Stimulated activated CD4-positive, alpha-beta T cell treated with anti-CD3 and anti-CD28 coated beads, Interleukin-4, amount 100 ng/mL, for 1 hour (primary cell): ENCODE measurements at regions not wholly inside any gene's neighbourhood (a gene's known extent, or its start where the extent isn't known, plus 50 kb on each side); places are given as distances from the start of the nearest gene placed in this dataset.
A peak's percentile ranks its signal among the peaks of the same experiment; 100 is the strongest.
"Not testable (repeated sequence)": the region's sequence is repeated elsewhere in the genome, so short reads cannot be mapped to it uniquely, and the experiment has no call there.

Source experiments
- DNase-seq: peaks from one replicate; pipeline ENCODE4 v3.0.0-alpha.2; 2020

GRCh38 chr17:20848869-20849443 lies 193.9 kb downstream of the USP22 start:
- DNase-seq = not testable (repeated sequence)

DNA sequence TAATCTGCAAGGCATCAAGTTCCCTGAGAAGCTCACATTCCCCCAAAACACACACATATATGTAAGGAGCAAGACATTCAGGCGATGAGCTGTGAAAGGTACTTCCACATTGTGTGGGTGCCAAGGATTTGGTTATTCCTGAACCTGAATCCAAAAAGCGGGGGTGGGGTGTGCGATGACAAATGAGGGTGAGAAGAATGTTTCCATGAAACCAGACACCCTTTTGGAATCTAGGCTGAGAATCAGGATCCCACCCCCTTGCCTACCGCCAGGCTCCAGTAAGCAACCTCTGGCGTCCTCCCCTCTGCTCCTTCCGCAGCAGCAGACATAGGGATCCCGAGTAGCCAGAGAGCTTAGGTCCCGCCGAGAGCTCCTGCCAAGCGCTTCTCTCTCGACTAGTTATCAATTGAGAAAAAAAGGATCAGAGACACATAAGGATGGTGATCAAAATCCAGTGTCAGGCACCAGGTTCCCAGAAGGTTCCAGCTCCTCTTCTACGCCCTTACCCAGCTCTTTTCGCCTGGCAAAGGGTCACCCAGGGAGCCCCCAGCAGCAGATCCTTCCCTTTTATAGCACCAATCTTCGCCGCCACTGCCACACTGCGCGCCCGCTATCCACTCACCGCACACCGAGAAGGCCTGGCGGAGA lies 191.1 kb downstream of the USP22 start:
- not testable (repeated sequence) for DNase-seq

GRCh38 chr17:20852239-20852989 lies 190.4 kb downstream of the USP22 start:
- no peak for DNase-seq

DNA sequence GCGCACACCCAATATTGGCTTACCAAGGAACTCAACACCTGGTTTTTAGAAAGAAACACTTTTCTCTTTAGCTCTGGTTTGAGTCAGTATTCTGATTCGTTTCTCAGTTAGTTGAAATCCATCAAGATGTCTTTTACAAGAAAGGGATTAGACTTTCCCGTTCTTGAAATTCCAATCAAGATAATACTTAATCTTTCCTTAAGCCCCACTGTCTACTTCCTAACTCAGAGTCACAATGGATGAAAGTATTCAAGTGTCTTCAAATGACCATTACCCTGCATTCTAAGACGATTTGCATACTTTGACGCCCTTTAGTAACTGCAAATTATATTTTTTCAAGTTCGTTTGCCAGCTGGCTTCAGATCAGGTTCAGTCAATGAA lies 189.8 kb downstream of the USP22 start:
- no peak for DNase-seq

DNA sequence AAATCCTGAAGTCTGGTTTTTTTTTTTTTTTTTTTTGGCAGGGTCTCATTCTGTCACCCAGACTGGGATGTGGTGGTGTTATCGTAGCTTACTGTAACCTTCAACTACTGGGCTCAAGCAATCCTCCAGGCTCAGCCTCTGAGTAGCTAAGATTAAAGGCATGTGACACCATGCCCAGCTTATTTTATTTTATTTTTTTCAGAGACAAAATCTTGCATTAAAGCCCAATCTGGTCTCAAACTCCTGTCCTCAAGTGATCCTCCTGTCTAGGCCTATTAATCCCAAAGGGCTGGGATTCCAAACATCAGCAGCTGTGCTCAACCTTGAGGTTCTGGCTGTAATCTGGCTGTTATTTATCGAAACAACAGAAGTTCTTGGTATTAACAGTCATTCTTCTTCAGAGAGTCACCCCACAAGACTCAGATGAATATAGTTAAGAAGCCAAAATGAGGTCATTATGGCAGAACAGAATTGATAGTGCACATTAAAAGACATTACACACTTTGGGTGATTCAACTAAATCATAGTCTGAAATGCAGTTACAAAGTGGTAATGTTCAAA lies 186.8 kb downstream of the USP22 start:
- DNase-seq = not testable (repeated sequence)

DNA sequence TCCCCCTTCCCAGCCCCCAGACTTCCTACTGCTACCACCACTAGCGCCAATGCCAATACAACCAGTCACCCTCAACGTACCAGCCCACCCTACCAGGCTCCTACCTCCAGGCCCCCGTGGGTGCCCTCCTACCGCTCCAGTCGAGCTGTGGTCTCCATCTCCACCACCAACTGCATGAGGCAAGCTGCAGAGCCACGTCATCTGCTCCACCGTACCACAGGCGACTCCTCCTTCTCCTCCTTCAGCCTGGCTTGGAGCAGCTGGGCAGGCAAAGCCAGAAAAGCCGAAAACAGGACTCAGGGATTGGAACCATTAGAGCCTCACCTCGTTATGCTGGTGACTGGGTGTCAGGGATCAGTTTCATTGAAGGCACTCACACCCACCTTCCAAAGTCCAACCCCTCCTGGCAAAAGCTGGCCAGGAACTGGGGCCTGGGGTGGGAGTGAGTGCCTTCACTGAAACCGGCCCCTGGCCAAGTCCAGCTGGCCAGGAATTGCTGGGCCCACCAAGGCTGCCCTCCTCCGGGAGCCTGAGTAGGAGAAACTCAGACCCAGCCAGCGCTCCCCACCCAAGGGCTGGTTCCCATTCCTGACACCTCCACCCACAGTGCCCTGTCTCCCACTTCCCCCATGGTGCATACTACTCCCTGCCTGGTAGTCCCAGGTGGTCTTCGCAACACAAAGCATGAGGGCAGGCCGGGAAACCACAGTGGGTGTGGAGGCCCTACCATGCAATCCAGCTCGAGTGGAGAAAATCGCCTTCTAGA lies 176.2 kb downstream of the USP22 start:
- DNase-seq = not testable (repeated sequence)

- not testable (repeated sequence) for DNase-seq
These were observed 175.3 kb downstream of the USP22 start for GRCh38 chr17:20867436-20867937.

GRCh38 chr17:20867938-20868661 lies 174.7 kb downstream of the USP22 start:
- not testable (repeated sequence) for DNase-seq

DNA sequence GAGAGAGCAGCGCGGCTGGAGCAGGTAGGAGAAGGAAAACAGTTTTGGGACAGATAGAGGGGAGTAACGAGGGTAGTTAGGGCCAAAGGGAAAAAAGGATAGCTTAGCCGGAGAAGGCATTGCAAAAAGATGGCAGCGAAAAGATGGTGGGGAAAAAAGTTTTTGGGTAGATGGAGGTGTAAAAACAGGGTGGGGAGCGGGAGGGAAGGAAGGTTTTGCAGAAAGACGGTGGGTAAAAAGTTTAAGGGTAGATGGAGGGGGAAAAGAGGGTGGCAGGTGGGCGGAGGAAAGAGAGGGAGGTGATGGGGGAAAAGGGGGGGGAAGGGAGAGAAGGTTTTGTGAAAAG lies 174.2 kb downstream of the USP22 start:
- DNase-seq = not testable (repeated sequence)

DNA sequence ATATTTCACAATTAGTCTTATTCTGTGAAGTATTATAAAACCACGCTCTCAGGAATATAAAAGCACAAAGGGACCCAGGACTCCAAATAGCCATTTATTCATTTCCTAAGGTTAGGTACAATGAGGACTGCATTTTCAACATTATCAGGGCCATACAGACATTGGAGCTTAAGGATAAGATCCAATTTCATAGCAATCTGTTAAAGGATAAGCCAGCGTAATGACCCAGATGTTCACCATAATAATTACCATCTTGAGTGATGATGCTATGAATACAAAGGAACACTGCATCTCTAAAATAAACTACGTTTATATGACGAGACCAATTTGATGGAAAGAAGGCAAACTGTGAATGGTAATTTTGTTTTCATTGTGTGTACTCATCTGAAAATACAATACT lies 169.6 kb downstream of the USP22 start:
- not testable (repeated sequence) for DNase-seq

DNA sequence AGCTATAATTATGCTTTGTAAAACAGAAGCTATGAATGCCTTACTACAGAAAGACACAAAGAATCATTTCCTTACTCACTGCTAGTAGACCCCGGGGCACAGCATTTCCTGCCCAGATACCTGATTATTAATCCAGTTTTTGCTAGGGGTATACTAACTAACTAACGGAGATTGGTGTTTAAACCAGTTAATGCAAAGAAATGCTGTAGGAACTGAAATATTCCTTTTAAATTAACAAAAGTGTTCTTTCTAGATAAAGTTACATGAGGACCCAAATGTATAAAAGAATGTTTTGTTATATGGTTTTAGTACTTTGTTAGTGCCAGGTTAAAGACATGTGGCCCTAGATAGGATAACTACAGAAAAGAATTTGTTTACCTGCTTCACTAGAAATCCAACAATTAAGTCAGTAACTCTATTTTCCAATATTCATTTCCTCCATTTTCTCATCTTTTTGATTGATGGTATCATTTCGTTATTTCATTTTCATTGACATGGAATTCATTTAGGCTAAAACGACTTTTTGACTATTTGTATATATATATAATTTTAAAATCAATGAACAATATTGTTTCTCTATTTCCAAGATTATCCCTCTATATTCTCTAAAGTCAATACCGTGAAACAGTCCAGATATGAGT lies 169.0 kb downstream of the USP22 start:
- not testable (repeated sequence) for DNase-seq

DNA sequence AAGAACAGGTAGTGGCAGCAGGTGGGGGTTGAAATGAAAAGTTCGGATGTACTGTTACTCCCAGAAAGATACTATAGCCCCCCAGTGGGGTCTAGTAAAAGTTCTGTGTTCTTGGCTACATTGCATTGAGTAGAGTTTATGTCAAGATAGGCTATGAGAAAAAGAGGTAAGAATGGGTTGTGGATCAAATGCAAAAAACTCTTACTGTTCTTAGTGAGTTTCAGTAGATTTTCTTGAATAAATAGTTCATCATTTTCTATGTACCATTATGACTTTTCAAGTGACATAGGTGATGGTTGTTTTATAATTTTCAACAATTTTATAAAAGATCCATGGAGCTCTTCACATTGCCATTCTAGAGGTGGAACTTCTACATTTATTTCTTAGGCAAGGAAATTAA lies 165.4 kb downstream of the USP22 start:
- DNase-seq = not testable (repeated sequence)

GRCh38 chr17:20890338-20890737 lies 152.5 kb downstream of the USP22 start:
- DNase-seq = no peak

- DNase-seq = not testable (repeated sequence)
These were observed 147.4 kb downstream of the USP22 start for GRCh38 chr17:20895426-20895825.

GRCh38 chr17:20896153-20896649 lies 146.6 kb downstream of the USP22 start:
- DNase-seq = peak; percentile 42

GRCh38 chr17:20898726-20899125 lies 144.1 kb downstream of the USP22 start:
- DNase-seq = not testable (repeated sequence)

DNA sequence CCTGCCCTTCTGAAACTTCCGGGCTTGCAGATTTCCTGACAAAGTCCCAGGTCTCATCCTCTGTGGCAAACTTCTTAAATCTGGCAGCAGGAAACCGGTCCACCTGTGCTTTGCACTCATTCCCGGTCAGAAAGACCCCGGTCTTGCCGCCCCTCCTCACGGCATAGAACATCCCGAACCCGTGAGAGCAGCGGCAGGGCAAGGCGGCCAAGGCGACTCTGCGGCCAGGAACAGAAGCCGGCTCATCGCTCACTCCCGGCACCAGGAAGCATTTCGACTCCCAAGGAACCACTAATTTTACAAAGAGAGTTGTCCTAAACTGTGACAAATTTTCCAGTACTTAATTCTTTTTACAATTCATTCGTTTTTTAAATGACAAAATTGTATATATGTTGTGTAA lies 140.3 kb downstream of the USP22 start:
- DNase-seq = not testable (repeated sequence)

DNA sequence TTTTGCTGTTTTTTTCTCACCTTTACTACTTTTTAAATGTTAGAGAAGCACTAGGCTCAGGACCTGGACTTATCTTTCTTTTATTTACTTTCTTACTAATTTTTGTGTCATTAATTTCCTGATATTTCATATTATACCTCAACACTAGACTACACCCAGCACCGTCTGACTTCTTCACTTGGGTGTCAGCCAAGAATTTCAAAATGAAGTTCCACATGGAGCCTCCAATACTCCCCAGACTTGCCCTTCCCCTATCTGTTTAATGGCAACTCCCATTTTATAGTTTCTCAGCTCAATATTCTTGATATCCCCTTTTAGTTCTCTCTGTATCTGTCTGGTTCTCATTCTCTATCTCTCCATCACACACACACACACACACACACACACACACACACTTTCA lies 139.3 kb downstream of the USP22 start:
- not testable (repeated sequence) for DNase-seq

- peak; percentile 77 for DNase-seq
These were observed 134.2 kb downstream of the USP22 start for GRCh38 chr17:20908313-20909267.

- DNase-seq = no peak
These were observed 128.2 kb downstream of the USP22 start for GRCh38 chr17:20914658-20915057.
